WTC11 (cell line): ENCODE measurements at regions not wholly inside any gene's neighbourhood (a gene's known extent, or its start where the extent isn't known, plus 50 kb on each side); places are given as distances from the start of the nearest gene placed in this dataset.

Source experiments
- ATAC-seq: fragments of 200-7000 bp; cut with Tn5 transposase; 2 replicates; pipeline ENCODE4 v1.10.0; 2021; ENCODE audit warnings: mild to moderate bottlenecking, moderate library complexity
- CTCF ChIA-PET: fragments of 300-600 bp; sonication (Branson Sonifier 250); formaldehyde crosslinking; loops from one replicate; lab custom pipeline; 2021; ENCODE audit warnings: antibody characterized with exemption; lab: Charles Lee
- POLR2A ChIA-PET: fragments of 350-600 bp; sonication (Branson Sonifier 250); formaldehyde crosslinking; loops from one replicate; lab custom pipeline; 2021; ENCODE audit warnings: antibody characterized with exemption; lab: Charles Lee
- DNase-seq: peaks from one replicate; pipeline ENCODE4 v3.0.0; 2021; ENCODE audit warnings: low spot score
- H3K27ac Mint-ChIP-seq: 2 replicates; pipeline ENCODE4 v1.8.0; 2021; ENCODE audit warnings: mixed read lengths
- H3K27me3 Mint-ChIP-seq: 2 replicates; pipeline ENCODE4 v1.8.0; 2021; ENCODE audit warnings: low read depth, mild to moderate bottlenecking, moderate library complexity, mixed read lengths
- H3K36me3 Mint-ChIP-seq: 2 replicates; pipeline ENCODE4 v1.8.0; 2021; ENCODE audit warnings: mixed read lengths
- H3K4me1 Mint-ChIP-seq: 2 replicates; pipeline ENCODE4 v1.8.0; 2022; ENCODE audit warnings: mixed read lengths
- H3K4me3 Mint-ChIP-seq: 2 replicates; pipeline ENCODE4 v1.8.0; 2021; ENCODE audit warnings: mild to moderate bottlenecking, moderate library complexity, mixed read lengths
- H3K9me3 Mint-ChIP-seq: 2 replicates; pipeline ENCODE4 v1.8.0; 2021; ENCODE audit warnings: mixed read lengths
- ARID4B ChIP-seq: sonication (generic); formaldehyde crosslinking; IDR thresholded peaks from 2 replicates; pipeline ENCODE4 v1.8.0; 2023; ENCODE audit warnings: missing genetic modification reagents, mild to moderate bottlenecking, borderline replicate concordance
- ATF1 ChIP-seq: sonication (generic); formaldehyde crosslinking; IDR thresholded peaks from 2 replicates; pipeline ENCODE4 v1.8.1; 2023; ENCODE audit warnings: mild to moderate bottlenecking, moderate library complexity, missing genetic modification reagents
- GRHL2 ChIP-seq: fragments of 250-450 bp; sonication (Bioruptor Pico); IDR thresholded peaks from 2 replicates; pipeline ENCODE4 v1.8.0; 2022; ENCODE audit warnings: mild to moderate bottlenecking, moderate library complexity; ENCODE audit not compliant: insufficient replicate concordance, severe bottlenecking
- KAT7 ChIP-seq: sonication (generic); formaldehyde crosslinking; IDR thresholded peaks from 2 replicates; pipeline ENCODE4 v1.8.1; 2023; ENCODE audit warnings: missing genetic modification reagents, mild to moderate bottlenecking, borderline replicate concordance
- MLX ChIP-seq: sonication (generic); formaldehyde crosslinking; IDR thresholded peaks from 2 replicates; pipeline ENCODE4 v1.8.1; 2023; ENCODE audit warnings: mild to moderate bottlenecking, missing genetic modification reagents, moderate library complexity
- NR2C2 ChIP-seq: sonication (generic); formaldehyde crosslinking; IDR thresholded peaks from 2 replicates; pipeline ENCODE4 v1.8.0; 2022; ENCODE audit warnings: mild to moderate bottlenecking, missing genetic modification reagents
- OVOL2 ChIP-seq: fragments of 250-450 bp; sonication (Bioruptor Pico); IDR thresholded peaks from 2 replicates; pipeline ENCODE4 v1.9.0; 2021; ENCODE audit warnings: mild to moderate bottlenecking, borderline replicate concordance
- RORB ChIP-seq: fragments of 250-450 bp; sonication (Bioruptor Pico); IDR thresholded peaks from 2 replicates; pipeline ENCODE4 v1.9.0; 2021; ENCODE audit warnings: mild to moderate bottlenecking
- TP53 ChIP-seq: sonication (generic); formaldehyde crosslinking; IDR thresholded peaks from 2 replicates; pipeline ENCODE4 v1.8.1; 2023; ENCODE audit warnings: mild to moderate bottlenecking, missing genetic modification reagents
- ZBTB43 ChIP-seq: sonication (generic); formaldehyde crosslinking; IDR thresholded peaks from 2 replicates; pipeline ENCODE4 v1.8.1; 2023; ENCODE audit warnings: mild to moderate bottlenecking, missing genetic modification reagents
- ZNF121 ChIP-seq: sonication (generic); formaldehyde crosslinking; IDR thresholded peaks from 2 replicates; pipeline ENCODE4 v1.8.0; 2023; ENCODE audit warnings: missing genetic modification reagents
- ZNF281 ChIP-seq: sonication (generic); formaldehyde crosslinking; IDR thresholded peaks from 2 replicates; pipeline ENCODE4 v1.8.0; 2023; ENCODE audit warnings: mild to moderate bottlenecking, missing genetic modification reagents
- ZNF671 ChIP-seq: fragments of 250-450 bp; sonication (Bioruptor Pico); IDR thresholded peaks from 2 replicates; pipeline ENCODE4 v1.8.0; 2021; ENCODE audit warnings: mild to moderate bottlenecking
- TF ChIP-seq, protein P1 (sequence below): sonication (generic); formaldehyde crosslinking; IDR thresholded peaks from 2 replicates; pipeline ENCODE4 v1.8.0; 2022; ENCODE audit warnings: mild to moderate bottlenecking, missing genetic modification reagents
- TF ChIP-seq, protein P2 (sequence below): sonication (generic); formaldehyde crosslinking; IDR thresholded peaks from 2 replicates; pipeline ENCODE4 v1.8.0; 2023; ENCODE audit warnings: missing genetic modification reagents

DNA sequence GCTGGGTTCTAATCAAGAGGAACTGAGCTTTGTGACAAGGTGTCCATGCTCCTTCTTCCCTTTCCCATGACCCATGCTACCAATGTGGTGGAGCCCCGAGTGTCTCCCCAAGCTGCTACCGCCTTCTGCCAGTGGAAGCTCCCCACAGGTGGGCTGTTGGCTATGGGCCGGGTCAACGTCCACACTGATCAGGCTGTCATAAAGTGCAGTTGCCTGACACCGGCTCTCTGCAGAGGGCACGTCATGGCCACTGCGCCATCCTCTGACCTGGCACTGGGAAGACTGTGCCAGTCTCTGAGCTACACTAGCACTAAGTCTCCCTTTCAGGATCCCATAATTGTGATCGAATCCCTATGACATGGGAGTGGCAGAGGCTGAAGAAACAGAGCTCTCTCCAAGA is 192.3 kb downstream of the USP12 start:
- H3K36me3 Mint-ChIP-seq, result no peaks in the 10 kb centered on the region
- no peak overlapping the region; the same call in 1 of the 2 replicates for H3K27ac Mint-ChIP-seq
- POLR2A ChIA-PET, result no interaction called here
- no peaks in the 10 kb centered on the region for H3K9me3 Mint-ChIP-seq
- no peaks in the 10 kb centered on the region for H3K27me3 Mint-ChIP-seq
- ATAC-seq, result no peak
- TF ChIP-seq, protein P1, sequence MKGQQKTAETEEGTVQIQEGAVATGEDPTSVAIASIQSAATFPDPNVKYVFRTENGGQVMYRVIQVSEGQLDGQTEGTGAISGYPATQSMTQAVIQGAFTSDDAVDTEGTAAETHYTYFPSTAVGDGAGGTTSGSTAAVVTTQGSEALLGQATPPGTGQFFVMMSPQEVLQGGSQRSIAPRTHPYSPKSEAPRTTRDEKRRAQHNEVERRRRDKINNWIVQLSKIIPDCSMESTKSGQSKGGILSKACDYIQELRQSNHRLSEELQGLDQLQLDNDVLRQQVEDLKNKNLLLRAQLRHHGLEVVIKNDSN (CRISPR knock-in tag), result no peak
- TF ChIP-seq ZNF671, result no peak
- TF ChIP-seq RORB (CRISPR knock-in tag), result no peak
- TF ChIP-seq KAT7 (CRISPR knock-in tag), result no peak
- no peak for TF ChIP-seq GRHL2 (CRISPR knock-in tag)
- no peak for TF ChIP-seq OVOL2 (CRISPR knock-in tag)
- TF ChIP-seq ZNF281, result no peak
- no peak for TF ChIP-seq ARID4B (CRISPR knock-in tag)
- no peak for TF ChIP-seq ATF1 (CRISPR knock-in tag)
- no peak for TF ChIP-seq NR2C2
- TF ChIP-seq, protein P2, sequence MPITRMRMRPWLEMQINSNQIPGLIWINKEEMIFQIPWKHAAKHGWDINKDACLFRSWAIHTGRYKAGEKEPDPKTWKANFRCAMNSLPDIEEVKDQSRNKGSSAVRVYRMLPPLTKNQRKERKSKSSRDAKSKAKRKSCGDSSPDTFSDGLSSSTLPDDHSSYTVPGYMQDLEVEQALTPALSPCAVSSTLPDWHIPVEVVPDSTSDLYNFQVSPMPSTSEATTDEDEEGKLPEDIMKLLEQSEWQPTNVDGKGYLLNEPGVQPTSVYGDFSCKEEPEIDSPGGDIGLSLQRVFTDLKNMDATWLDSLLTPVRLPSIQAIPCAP (CRISPR knock-in tag), result no peak
- no peak for TF ChIP-seq TP53 (CRISPR knock-in tag)
- TF ChIP-seq MLX (CRISPR knock-in tag), result no peak
- no peak for TF ChIP-seq ZNF121 (CRISPR knock-in tag)
- TF ChIP-seq ZBTB43, result no peak
- TF ChIP-seq, all 79 proteins: peak for 0
- H3K4me1 Mint-ChIP-seq, result peaks cover 25% of the 10 kb centered on the region
- DNase-seq, result no peak
- CTCF ChIA-PET, result interaction anchor here (1.5 to 3.6 kb wide), 3 partner anchors 32 to 383 kb away, joined by 4 to 25 read pairs (median 21); partner anchors contain the start of gene RASL11A
- H3K4me3 Mint-ChIP-seq, result no peak overlapping the region
